Keratinocyte (primary cell): ENCODE measurements at regions not wholly inside any gene's neighbourhood (a gene's known extent, or its start where the extent isn't known, plus 50 kb on each side); places are given as distances from the start of the nearest gene placed in this dataset.

Source experiments
- EZH2 ChIP-seq: IDR thresholded peaks from one replicate; pipeline ENCODE4 v1.6.1; 2012; ENCODE audit warnings: inconsistent platforms, mild to moderate bottlenecking, low read length, moderate library complexity
- TF ChIP-seq, protein P1 (sequence below), 3 experiments: IDR thresholded peaks in 1 of 3; conservative IDR thresholded peaks in 1 of 3; optimal IDR thresholded peaks in 1 of 3; 2 replicates in 2 of 3; 3 replicates in 1 of 3; pipeline versions ENCODE3 to v1.5.1; 2011; ENCODE audit warnings: low read length in 3 of 3, mild to moderate bottlenecking in 3 of 3, moderate library complexity in 2 of 3, control low read depth in 1 of 3, inconsistent platforms in 1 of 3; ENCODE audit not compliant: insufficient read depth in 2 of 3; ENCODE audit errors: extremely low read depth in 1 of 3

DNA sequence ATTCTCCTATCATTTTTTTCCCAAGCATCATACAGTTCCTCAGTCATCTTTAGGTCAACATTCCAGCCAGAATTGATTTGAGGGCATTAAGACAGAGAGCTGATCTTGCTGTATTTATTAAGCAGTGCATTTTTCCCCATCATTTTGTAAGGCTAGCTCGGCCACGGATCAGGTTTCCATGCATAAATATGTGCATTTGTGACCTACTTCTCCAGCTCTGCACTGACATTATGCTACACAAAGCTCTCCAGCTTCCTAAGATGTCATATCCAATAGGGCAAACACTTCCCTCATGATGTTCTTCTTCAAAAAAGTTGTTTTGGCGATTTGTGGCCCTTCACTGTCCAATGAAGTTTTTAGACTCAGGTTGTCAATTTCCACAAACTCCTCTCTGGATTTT, 202.6 kb downstream of the C7orf25 start:
- TF ChIP-seq, protein P1, sequence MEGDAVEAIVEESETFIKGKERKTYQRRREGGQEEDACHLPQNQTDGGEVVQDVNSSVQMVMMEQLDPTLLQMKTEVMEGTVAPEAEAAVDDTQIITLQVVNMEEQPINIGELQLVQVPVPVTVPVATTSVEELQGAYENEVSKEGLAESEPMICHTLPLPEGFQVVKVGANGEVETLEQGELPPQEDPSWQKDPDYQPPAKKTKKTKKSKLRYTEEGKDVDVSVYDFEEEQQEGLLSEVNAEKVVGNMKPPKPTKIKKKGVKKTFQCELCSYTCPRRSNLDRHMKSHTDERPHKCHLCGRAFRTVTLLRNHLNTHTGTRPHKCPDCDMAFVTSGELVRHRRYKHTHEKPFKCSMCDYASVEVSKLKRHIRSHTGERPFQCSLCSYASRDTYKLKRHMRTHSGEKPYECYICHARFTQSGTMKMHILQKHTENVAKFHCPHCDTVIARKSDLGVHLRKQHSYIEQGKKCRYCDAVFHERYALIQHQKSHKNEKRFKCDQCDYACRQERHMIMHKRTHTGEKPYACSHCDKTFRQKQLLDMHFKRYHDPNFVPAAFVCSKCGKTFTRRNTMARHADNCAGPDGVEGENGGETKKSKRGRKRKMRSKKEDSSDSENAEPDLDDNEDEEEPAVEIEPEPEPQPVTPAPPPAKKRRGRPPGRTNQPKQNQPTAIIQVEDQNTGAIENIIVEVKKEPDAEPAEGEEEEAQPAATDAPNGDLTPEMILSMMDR (optimal IDR thresholded peaks at IDR 0.05 in 1 of 3, IDR thresholded peaks at IDR 0.05 in 1 of 3, conservative IDR thresholded peaks at IDR 0.05 in 1 of 3; ENCODE audit: extremely low read depth in 1 of 3, insufficient read depth in 2 of 3, low read length in 3 of 3), result no peak
- no peak for TF ChIP-seq EZH2
